Tibial nerve (tissue), 4 donors: ENCODE measurements at regions not wholly inside any gene's neighbourhood (a gene's known extent, or its start where the extent isn't known, plus 50 kb on each side); places are given as distances from the start of the nearest gene placed in this dataset.

Experiments used
- EP300 ChIP-seq, 2 donors: sonication (generic); formaldehyde crosslinking; IDR thresholded peaks; one replicate each; pipeline ENCODE4 v1.6.1; 2017; ENCODE audit warnings: antibody characterized with exemption in 2 of 2, mild to moderate bottlenecking in 1 of 2
- TF ChIP-seq, protein P1 (sequence below), 5 experiments: fragments of 200-600 bp in 3 of 5; fragments of 450-650 bp in 2 of 5; sonication (generic) in 3 of 5; IDR thresholded peaks; one replicate each; pipeline ENCODE4 v1.5.1; 2016 to 2019; ENCODE audit warnings: antibody characterized with exemption in 5 of 5, mild to moderate bottlenecking in 3 of 5, moderate library complexity in 2 of 5

- TF ChIP-seq, protein P1, sequence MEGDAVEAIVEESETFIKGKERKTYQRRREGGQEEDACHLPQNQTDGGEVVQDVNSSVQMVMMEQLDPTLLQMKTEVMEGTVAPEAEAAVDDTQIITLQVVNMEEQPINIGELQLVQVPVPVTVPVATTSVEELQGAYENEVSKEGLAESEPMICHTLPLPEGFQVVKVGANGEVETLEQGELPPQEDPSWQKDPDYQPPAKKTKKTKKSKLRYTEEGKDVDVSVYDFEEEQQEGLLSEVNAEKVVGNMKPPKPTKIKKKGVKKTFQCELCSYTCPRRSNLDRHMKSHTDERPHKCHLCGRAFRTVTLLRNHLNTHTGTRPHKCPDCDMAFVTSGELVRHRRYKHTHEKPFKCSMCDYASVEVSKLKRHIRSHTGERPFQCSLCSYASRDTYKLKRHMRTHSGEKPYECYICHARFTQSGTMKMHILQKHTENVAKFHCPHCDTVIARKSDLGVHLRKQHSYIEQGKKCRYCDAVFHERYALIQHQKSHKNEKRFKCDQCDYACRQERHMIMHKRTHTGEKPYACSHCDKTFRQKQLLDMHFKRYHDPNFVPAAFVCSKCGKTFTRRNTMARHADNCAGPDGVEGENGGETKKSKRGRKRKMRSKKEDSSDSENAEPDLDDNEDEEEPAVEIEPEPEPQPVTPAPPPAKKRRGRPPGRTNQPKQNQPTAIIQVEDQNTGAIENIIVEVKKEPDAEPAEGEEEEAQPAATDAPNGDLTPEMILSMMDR (IDR thresholded peaks at IDR 0.05): no peak
- no peak for TF ChIP-seq EP300 (IDR thresholded peaks at IDR 0.05)
Observed at GRCh38 chr12:88437226-88437625, 143.0 kb downstream of the KITLG start.
